ENCODE measurements at regions not wholly inside any gene's neighbourhood (a gene's known extent, or its start where the extent isn't known, plus 50 kb on each side); places are given as distances from the start of the nearest gene placed in this dataset.

DNA sequence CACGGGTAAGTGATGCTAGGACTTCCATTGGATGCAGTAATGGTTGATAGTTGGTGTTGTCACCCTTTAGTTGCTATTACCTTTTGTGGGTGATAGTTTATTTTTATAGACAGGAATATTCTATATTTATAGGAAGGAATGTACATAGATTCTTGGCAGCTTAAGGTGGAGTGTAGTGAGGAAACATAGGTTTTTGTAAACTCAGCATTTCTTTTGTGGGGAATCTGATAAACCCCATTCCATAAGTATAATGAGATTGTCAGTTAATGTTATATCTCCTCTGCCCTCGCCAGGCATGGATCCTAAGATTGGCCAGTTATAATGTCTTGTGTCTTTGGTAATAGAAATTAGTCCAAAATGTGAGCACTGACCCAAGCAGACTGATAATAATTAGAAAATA is 262.7 kb downstream of the JRKL start:
- ATAC-seq (ENCODE audit: low FRiP score) (no peak), DNase-seq (ENCODE audit: low spot score) (no peak)
- TF ChIP-seq, protein P1, sequence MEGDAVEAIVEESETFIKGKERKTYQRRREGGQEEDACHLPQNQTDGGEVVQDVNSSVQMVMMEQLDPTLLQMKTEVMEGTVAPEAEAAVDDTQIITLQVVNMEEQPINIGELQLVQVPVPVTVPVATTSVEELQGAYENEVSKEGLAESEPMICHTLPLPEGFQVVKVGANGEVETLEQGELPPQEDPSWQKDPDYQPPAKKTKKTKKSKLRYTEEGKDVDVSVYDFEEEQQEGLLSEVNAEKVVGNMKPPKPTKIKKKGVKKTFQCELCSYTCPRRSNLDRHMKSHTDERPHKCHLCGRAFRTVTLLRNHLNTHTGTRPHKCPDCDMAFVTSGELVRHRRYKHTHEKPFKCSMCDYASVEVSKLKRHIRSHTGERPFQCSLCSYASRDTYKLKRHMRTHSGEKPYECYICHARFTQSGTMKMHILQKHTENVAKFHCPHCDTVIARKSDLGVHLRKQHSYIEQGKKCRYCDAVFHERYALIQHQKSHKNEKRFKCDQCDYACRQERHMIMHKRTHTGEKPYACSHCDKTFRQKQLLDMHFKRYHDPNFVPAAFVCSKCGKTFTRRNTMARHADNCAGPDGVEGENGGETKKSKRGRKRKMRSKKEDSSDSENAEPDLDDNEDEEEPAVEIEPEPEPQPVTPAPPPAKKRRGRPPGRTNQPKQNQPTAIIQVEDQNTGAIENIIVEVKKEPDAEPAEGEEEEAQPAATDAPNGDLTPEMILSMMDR (IDR thresholded peaks at IDR 0.05): no peak

DNA sequence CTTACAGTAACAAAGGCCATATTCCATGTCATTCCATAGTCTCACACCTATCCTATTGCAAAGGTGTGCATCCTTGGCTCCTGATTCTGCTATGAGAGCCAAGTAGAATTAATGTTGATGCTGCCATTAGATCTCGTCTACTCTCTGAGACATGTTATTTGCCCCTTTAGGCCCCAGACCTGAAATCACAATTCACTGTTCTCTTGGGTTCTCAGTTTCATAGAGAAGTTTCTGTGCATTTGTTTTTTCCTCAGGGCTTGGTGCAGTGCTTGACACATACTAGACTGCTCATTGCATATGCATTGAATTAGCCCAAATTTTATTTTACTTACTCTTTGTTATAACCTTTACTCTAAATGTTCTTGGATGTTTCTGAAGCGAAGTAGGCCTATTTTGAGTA is 265.7 kb downstream of the JRKL start:
- ATAC-seq (ENCODE audit: low FRiP score) (no peak), DNase-seq (ENCODE audit: low spot score) (no peak)
- TF ChIP-seq, protein P1 (IDR thresholded peaks at IDR 0.05): no peak

DNA sequence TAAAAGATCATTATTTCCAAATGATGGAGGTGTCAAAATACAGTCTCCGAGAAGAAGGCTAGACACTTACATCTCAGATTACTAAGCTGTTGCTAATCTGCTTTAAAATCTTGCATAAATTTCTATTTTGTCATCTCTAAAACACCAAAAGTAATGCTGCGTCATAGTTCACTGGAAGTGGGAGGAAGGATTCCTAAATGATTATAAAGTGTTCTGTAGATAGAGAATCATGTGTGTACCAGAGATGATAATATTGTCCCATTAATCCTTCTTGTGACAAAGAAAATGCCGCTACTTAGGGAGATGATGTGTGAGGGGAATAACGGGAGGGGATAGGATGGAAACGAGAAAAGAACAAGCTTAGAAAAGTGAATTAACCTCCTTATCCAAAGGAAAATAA is 268.6 kb downstream of the JRKL start:
- DNase-seq (ENCODE audit: low spot score) (no peak), ATAC-seq (ENCODE audit: low FRiP score) (no peak)
- TF ChIP-seq, protein P1 (IDR thresholded peaks at IDR 0.05): no peak

DNA sequence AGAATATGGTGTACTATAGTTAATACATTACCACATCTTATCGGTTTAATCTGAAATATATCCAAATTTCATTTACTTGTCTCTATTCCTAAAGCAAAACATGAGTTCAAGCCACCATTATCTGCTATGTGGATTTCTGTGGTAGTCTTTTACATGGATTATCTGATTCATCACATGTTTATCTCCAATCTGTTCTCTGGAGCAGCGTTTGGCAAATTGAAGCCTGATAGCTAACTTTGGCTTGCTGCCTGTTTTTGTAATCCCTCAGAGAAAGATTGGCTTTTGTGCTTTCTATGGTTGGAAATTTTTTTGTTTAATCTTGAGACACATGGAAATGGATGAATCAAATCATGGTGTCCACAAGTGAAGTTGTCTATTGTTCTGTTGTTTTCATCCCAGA is 274.3 kb downstream of the JRKL start:
- DNase-seq (ENCODE audit: low spot score): no peak

DNA sequence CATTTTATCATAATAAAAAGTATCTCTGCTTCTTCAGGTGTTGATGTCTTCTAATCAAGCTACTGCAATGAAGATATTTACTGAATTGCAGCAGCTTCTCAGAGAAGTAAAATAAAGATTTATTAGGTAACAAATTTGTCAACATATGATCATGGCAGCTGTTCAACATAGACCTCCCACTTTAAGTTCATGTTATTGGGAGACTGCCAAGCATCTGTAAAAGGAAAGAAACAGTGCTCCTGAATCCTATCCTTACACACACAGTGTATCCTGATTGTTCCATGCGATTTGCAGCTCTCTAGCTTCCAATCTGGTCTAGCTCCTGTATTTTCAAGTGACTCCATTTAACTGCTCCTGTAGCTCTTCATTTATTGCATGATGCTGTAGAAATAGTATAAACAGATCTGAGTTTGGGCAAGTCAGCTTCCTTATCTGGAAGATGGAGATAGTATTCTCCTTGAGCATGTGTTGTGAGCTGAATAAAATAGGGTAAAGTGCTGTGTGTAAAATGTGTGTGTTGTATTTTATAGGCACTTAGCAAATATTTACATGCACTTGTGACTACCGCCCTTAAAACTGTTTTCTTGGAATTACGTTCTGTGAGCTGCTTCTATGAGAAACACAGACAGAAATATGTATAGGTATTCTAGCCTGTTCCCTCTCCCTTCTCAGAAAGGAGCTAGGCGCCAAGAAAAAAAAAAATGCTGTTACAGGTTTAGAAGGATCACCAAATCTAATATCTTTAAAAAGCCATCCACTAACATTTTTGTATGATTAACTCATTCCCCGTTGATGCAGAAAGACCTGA is 290.6 kb downstream of the JRKL start:
- DNase-seq (ENCODE audit: low spot score) (no peak), ATAC-seq (ENCODE audit: low FRiP score) (no peak)
- TF ChIP-seq, protein P1 (IDR thresholded peaks at IDR 0.05): no peak

More for the DNA sequence above, 274.3 kb downstream of the JRKL start:
- TF ChIP-seq, protein P1 (IDR thresholded peaks at IDR 0.05): no peak
- ATAC-seq (ENCODE audit: low FRiP score): no peak

DNA sequence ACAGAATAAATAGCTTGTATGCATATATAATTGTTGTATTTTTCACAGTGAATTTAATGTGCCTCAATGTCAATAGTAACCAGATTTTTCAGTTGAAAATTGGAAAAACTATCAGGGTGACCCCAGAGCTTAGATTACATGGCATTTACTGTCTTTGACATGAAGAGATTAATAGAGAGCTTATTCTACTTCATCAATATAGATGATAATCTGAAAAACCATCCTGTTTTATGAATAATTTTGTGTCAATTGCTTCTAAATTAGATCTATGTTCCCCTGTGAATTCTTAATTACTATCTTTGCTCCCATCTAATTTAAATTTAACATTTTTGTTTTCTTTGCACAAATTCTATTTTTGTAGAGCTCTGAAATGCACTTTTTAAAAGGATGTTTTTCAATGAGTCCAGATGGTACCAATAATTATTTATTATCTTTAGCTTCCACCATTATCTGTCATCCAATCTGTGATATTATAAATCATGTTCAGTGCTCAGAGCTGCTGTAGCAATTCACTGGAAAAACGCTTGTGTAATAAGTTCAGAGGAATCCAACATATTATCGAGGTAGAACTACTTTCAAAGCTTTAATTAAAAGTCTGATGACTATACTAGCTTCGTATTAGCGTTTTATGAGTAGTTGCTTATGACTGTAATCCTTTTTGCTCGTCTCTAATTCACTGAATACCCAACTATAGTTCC is 291.4 kb downstream of the JRKL start:
- no peak for ATAC-seq (ENCODE audit: low FRiP score)
- TF ChIP-seq, protein P1 (IDR thresholded peaks at IDR 0.05): no peak
- no peak for DNase-seq (ENCODE audit: low spot score)

DNA sequence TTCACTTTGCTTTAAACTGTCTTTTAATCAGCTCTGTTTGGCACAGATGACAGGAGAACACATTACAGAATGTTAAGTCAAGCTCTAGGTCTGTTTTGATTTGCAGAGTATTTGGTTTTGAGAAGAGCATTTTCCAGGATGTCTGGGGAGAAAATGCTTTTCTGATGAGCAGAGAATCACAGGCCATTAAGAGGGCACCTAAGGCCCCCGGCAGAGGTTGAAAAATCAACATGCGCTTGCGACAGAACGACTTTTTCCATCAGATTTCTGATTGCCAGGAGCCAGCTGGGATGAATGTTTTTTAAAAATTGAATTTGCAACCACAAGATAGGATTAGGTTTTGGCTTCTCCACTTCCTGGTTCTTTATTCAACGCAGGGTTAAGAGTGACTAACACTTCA is 304.5 kb downstream of the JRKL start:
- ATAC-seq (ENCODE audit: low FRiP score) (no peak), DNase-seq (ENCODE audit: low spot score) (no peak)
- TF ChIP-seq, protein P1 (IDR thresholded peaks at IDR 0.05): no peak
